Loucy (cell line): ENCODE measurements at regions not wholly inside any gene's neighbourhood (a gene's known extent, or its start where the extent isn't known, plus 50 kb on each side); places are given as distances from the start of the nearest gene placed in this dataset.

Experiments used
- H2AFZ ChIP-seq: fragments of 200-600 bp; sonication (generic); 2 replicates; pipeline ENCODE4 v1.6.0; 2016; ENCODE audit warnings: antibody characterized with exemption, mild to moderate bottlenecking, low read length, moderate library complexity
- H3F3A ChIP-seq: fragments of 200-600 bp; 2 replicates; pipeline ENCODE4 v1.6.0; 2016; ENCODE audit warnings: antibody characterized with exemption, low read depth, mild to moderate bottlenecking
- H3K27me3 ChIP-seq: fragments of 200-600 bp; sonication (generic); 2 replicates; pipeline ENCODE4 v1.6.1; 2014; ENCODE audit warnings: low read length, mild to moderate bottlenecking; ENCODE audit not compliant: insufficient read depth, poor library complexity, severe bottlenecking
- H3K36me3 ChIP-seq: fragments of 200-600 bp; sonication (generic); 2 replicates; pipeline ENCODE4 v1.6.1; 2016; ENCODE audit warnings: low read length; ENCODE audit not compliant: insufficient read depth
- H3K4me1 ChIP-seq: fragments of 200-600 bp; sonication (generic); 2 replicates; pipeline ENCODE4 v1.5.1; 2014; ENCODE audit warnings: low read length, mild to moderate bottlenecking; ENCODE audit not compliant: insufficient read depth, poor library complexity, severe bottlenecking
- H3K4me2 ChIP-seq: fragments of 200-600 bp; sonication (generic); 2 replicates; pipeline ENCODE4 v1.6.0; 2014; ENCODE audit warnings: antibody characterized with exemption, low read length, low read depth, mild to moderate bottlenecking; ENCODE audit not compliant: poor library complexity, severe bottlenecking
- H3K4me3 ChIP-seq: fragments of 200-600 bp; sonication (generic); 2 replicates; pipeline ENCODE4 v1.5.1; 2014; ENCODE audit warnings: low read length, mild to moderate bottlenecking, mixed read lengths; ENCODE audit not compliant: poor library complexity, severe bottlenecking
- H3K79me2 ChIP-seq: fragments of 200-600 bp; sonication (generic); 2 replicates; pipeline ENCODE4 v1.6.1; 2014; ENCODE audit warnings: low read length; ENCODE audit not compliant: insufficient read depth
- H3K9ac ChIP-seq: fragments of 200-600 bp; sonication (generic); 2 replicates; pipeline ENCODE4 v1.6.0; 2014; ENCODE audit warnings: mild to moderate bottlenecking, low read depth, low read length, moderate library complexity; ENCODE audit not compliant: poor library complexity, severe bottlenecking
- H3K9me2 ChIP-seq: fragments of 200-600 bp; sonication (generic); replicated peaks from 2 replicates; pipeline ENCODE4 v1.6.1; 2016; ENCODE audit warnings: low read depth, low read length, mixed read lengths
- H3K9me3 ChIP-seq: fragments of 200-600 bp; sonication (generic); 2 replicates; pipeline ENCODE4 v1.6.1; 2014; ENCODE audit warnings: mild to moderate bottlenecking, antibody characterized with exemption, low read length, low read depth; ENCODE audit not compliant: insufficient read depth
- H4K20me1 ChIP-seq: fragments of 200-600 bp; sonication (generic); 2 replicates; pipeline ENCODE4 v1.6.0; 2014; ENCODE audit warnings: antibody characterized with exemption, low read length, mild to moderate bottlenecking; ENCODE audit not compliant: insufficient read depth, poor library complexity, severe bottlenecking
- EZH2phosphoT487 ChIP-seq: fragments of 200-600 bp; IDR thresholded peaks from 2 replicates; pipeline ENCODE4 v1.6.1; 2018; ENCODE audit warnings: antibody characterized with exemption, mild to moderate bottlenecking, moderate library complexity, borderline replicate concordance
- TF ChIP-seq, protein P1 (sequence below): fragments of 200-600 bp; sonication (generic); conservative IDR thresholded peaks from 2 replicates; pipeline ENCODE4 v1.5.1; 2014; ENCODE audit warnings: mild to moderate bottlenecking, antibody characterized with exemption, low read length

GRCh38 chr5:21649969-21650368 is 1203.2 kb downstream of the CDH12 start:
- Histone ChIP-seq H3K27me3 (no peaks in the 10 kb centered on the region), H3K4me1 (no peaks in the 10 kb centered on the region), H2AFZ (no peak overlapping the region), H3K79me2 (no peaks in the 10 kb centered on the region), H4K20me1 (no peaks in the 10 kb centered on the region), H3K9me3 (no peaks in the 10 kb centered on the region), H3K9ac (no peak overlapping the region), H3K36me3 (no peaks in the 10 kb centered on the region), H3K4me2 (no peak overlapping the region), H3F3A (no peaks in the 10 kb centered on the region), H3K4me3 (no peak overlapping the region), H3K9me2 (0 out of 2 replicates have a peak, but pooled peaks cover 4% of the 10 kb centered on the region)
- TF ChIP-seq, protein P1, sequence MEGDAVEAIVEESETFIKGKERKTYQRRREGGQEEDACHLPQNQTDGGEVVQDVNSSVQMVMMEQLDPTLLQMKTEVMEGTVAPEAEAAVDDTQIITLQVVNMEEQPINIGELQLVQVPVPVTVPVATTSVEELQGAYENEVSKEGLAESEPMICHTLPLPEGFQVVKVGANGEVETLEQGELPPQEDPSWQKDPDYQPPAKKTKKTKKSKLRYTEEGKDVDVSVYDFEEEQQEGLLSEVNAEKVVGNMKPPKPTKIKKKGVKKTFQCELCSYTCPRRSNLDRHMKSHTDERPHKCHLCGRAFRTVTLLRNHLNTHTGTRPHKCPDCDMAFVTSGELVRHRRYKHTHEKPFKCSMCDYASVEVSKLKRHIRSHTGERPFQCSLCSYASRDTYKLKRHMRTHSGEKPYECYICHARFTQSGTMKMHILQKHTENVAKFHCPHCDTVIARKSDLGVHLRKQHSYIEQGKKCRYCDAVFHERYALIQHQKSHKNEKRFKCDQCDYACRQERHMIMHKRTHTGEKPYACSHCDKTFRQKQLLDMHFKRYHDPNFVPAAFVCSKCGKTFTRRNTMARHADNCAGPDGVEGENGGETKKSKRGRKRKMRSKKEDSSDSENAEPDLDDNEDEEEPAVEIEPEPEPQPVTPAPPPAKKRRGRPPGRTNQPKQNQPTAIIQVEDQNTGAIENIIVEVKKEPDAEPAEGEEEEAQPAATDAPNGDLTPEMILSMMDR, result no peak
- no peak for TF ChIP-seq EZH2phosphoT487

DNA sequence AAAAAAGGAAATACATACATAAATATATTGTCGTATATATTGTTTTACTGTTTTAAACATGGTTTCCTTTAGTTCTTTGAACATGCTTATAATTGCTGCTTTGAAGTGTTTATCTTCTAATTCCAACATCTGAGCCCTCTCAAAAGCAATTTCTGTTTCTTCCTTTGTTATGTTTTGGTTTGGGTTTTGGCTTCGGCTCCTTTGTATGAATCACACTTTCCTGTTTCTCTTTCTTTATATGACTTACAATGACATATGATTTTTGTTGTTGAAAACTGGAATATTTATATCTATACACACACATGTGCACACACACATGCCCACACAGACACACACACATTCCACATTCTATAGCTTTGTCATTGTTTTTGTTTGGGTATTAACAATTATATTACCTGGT is 1206.7 kb downstream of the CDH12 start:
- Histone ChIP-seq H3K36me3 (no peaks in the 10 kb centered on the region), H3K4me3 (no peak overlapping the region)

DNA sequence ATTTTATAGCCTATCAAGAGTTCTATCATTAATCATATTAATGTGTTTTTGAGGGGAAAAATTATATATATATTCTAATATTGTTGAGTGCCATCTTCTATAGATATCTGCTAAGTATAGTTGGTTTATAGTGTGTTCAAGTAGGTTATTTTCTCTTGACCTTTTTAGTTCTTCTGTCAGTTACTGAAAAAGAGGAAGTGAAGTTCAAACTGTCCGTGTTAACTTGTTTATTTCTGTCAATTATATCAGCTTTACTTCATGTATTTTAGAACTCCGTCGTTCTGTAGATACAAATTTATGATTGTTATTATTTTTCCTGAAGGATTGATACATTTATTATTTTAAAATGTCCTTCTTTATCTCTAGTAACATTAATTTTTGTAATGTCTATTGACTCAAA is 1209.1 kb downstream of the CDH12 start:
- TF ChIP-seq, protein P1, result no peak
- no peak for TF ChIP-seq EZH2phosphoT487
- H3K36me3 ChIP-seq, result no peaks in the 10 kb centered on the region

More for the DNA sequence above, 1206.7 kb downstream of the CDH12 start:
- no peaks in the 10 kb centered on the region for H3K9me3 ChIP-seq
- no peaks in the 10 kb centered on the region for H3K27me3 ChIP-seq
- H2AFZ ChIP-seq, result no peak overlapping the region
- no peaks in the 10 kb centered on the region for H4K20me1 ChIP-seq
- TF ChIP-seq EZH2phosphoT487, result no peak
- TF ChIP-seq, protein P1, result no peak
- no peaks in the 10 kb centered on the region for H3K9me2 ChIP-seq
- H3K79me2 ChIP-seq, result no peaks in the 10 kb centered on the region
- H3F3A ChIP-seq, result no peaks in the 10 kb centered on the region
- no peaks in the 10 kb centered on the region for H3K4me1 ChIP-seq
- no peak overlapping the region for H3K4me2 ChIP-seq
- H3K9ac ChIP-seq, result no peak overlapping the region

More for the DNA sequence above, 1209.1 kb downstream of the CDH12 start:
- no peaks in the 10 kb centered on the region for H3K27me3 ChIP-seq
- no peaks in the 10 kb centered on the region for H3K9me2 ChIP-seq
- no peaks in the 10 kb centered on the region for H3F3A ChIP-seq
- no peaks in the 10 kb centered on the region for H4K20me1 ChIP-seq
- no peak overlapping the region for H2AFZ ChIP-seq
- no peaks in the 10 kb centered on the region for H3K79me2 ChIP-seq
- no peak overlapping the region for H3K4me3 ChIP-seq
- no peaks in the 10 kb centered on the region for H3K4me1 ChIP-seq
- no peak overlapping the region for H3K4me2 ChIP-seq
- no peaks in the 10 kb centered on the region for H3K9me3 ChIP-seq
- no peak overlapping the region for H3K9ac ChIP-seq
